Aorta (tissue), 5 donors: ENCODE measurements at regions not wholly inside any gene's neighbourhood (a gene's known extent, or its start where the extent isn't known, plus 50 kb on each side); places are given as distances from the start of the nearest gene placed in this dataset.

Source experiments
- ATAC-seq: fragments of 200-7000 bp; cut with Tn5 transposase; one replicate; pipeline ENCODE4 v1.9.1; 2022; ENCODE audit warnings: moderate library complexity; ENCODE audit not compliant: low FRiP score
- DNase-seq, 2 donors: peaks; one replicate each; pipeline ENCODE4 v3.0.0-alpha.2; 2020
- H3K27ac ChIP-seq, 2 donors: one replicate each; pipeline ENCODE4 v1.5.1; 2013; ENCODE audit warnings: low read length in 2 of 2, mild to moderate bottlenecking in 2 of 2, moderate library complexity in 2 of 2, control low read depth in 1 of 2, inconsistent platforms in 1 of 2, low read depth in 1 of 2
- H3K27me3 ChIP-seq, 2 donors: one replicate each; pipeline ENCODE4 v1.6.1; 2013; ENCODE audit warnings: control low read depth in 1 of 2, low read length in 1 of 2, mild to moderate bottlenecking in 1 of 2, moderate library complexity in 1 of 2; ENCODE audit not compliant: insufficient read depth in 2 of 2, control insufficient read depth in 1 of 2
- H3K36me3 ChIP-seq, 2 donors: one replicate each; pipeline ENCODE4 v1.6.1; 2013; ENCODE audit warnings: control low read depth in 1 of 2, low read length in 1 of 2, mild to moderate bottlenecking in 1 of 2; ENCODE audit not compliant: insufficient read depth in 2 of 2, control insufficient read depth in 1 of 2
- H3K4me1 ChIP-seq, 2 donors: one replicate each; pipeline ENCODE4 v1.6.1; 2013; ENCODE audit warnings: low read length in 2 of 2, control low read depth in 1 of 2, mild to moderate bottlenecking in 1 of 2, moderate library complexity in 1 of 2; ENCODE audit not compliant: insufficient read depth in 2 of 2, control insufficient read depth in 1 of 2
- H3K4me3 ChIP-seq, 2 donors: one replicate each; pipeline ENCODE4 v1.5.1; 2013; ENCODE audit warnings: low read length in 2 of 2, control low read depth in 1 of 2, mild to moderate bottlenecking in 1 of 2
- H3K9me3 ChIP-seq: one replicate; pipeline ENCODE4 v1.6.1; 2013; ENCODE audit warnings: mild to moderate bottlenecking, low read length; ENCODE audit not compliant: control insufficient read depth
- WGBS, 2 donors: extraction: QIAGEN DNeasy Blood & Tissue Kit; methylation state at CpG; one replicate each; pipeline ENCODE4 v1.1.7; 2013; 5-methylcytosine and 5-hydroxymethylcytosine counted together
- intact Hi-C, 2 donors: fragments of 100-400 bp; cut with DNase I; formaldehyde crosslinking; loops; one replicate each; pipeline versions ENCODE4 v1.14.2 to v1.15.0; 2022
- donor health status: healthy with polysubstance abuse.
- donor health status: Bipolar disorder and iron deficiency.
- donor health status: DM: no; HTN: no; CAD: no.
- donor health status: DM: no; HTN: no; CAD: no.
- donor health status: DM: yes; HTN: yes; CAD: no.

DNA sequence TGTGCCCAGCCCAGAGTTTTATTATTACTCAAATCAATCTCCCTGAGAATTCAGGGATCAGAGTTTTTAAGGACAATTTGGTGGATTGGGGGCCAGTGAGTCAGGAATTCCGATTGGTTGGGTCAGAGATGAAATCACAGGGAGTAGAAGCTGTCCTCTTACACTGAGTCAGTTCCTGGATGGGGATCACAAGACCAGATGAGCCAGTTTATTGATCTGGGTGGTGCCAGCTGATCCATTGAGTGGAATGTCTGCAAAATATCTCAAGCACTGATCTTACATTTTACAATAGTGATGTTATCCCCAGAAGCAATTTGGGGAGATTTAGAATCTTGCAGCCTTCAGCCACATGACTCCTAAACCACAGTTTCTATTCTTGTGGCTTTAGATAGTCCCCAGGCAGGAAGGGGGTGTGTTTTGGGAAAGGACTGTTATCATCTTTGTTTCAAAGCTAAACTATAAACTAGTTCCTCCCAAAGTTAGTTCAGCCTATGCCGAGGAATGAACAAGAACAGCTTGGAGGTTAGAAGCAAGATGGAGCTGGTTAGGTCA lies 89.1 kb upstream of the CNOT2 start:
- no peaks in the 10 kb centered on the region for H3K9me3 ChIP-seq
- WGBS, 2 donors: 87 to 90% methylated on average over 2 of the region's 2 CpGs
- DNase-seq: no peak
- H3K4me1 ChIP-seq: no peaks in the 10 kb centered on the region
- no peak overlapping the region for H3K4me3 ChIP-seq
- no peaks in the 10 kb centered on the region for H3K36me3 ChIP-seq
- intact Hi-C loops: no loop called here
- ATAC-seq: no peak
- H3K27me3 ChIP-seq: no peaks in the 10 kb centered on the region
- no peak overlapping the region for H3K27ac ChIP-seq

DNA sequence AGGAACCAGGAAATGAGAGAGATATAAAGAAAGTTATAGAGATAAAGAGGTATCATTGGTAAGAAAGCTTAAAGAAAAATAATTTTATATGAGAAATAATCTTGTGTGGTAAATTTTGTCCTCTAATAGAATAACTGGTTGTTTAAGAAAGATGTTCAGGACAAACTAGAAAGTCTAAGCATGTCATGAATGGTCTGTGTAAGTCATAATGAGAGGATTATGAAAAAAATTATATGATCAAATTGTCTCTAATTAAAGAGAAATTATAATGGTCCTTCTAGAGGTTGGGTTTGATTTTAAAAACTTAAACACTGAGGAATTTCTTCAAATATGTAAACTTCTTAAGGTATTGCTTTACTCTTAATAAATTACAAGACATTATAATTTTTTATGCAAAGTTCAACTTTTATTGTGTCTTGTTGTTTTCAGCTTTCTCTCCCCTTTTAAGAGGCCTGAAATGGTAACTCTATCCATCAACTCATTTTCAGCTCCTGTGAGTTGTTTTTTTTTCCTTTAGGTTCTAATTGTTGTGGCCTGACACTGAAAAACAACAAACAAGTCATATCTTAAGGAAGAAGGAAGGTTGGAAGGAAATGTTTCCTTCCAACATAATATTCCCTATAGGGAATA lies 88.2 kb upstream of the CNOT2 start:
- H3K4me1 ChIP-seq: no peaks in the 10 kb centered on the region
- H3K27me3 ChIP-seq: no peaks in the 10 kb centered on the region
- no peak overlapping the region for H3K4me3 ChIP-seq
- intact Hi-C loops: no loop called here
- no peaks in the 10 kb centered on the region for H3K9me3 ChIP-seq
- DNase-seq (no peak), ATAC-seq (no peak)
- no peak overlapping the region for H3K27ac ChIP-seq
- no peaks in the 10 kb centered on the region for H3K36me3 ChIP-seq

DNA sequence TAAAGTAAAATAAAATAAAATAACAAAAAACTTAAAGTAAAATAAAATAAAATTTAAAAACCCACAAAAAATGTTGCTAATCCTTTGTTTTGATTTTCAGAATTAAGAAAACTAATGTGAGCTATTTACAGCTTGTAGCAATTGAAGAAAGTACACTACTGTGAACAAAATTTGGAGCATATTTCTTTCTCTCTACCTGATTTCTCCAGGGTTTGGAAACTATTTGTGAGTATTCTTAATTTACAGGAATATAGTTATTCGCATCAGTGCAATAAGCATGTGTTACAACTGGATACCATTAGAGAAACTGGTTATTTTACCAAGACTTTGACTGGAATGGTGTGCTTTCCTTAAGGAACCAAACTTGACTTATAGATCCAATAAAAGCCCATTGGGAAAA lies 86.1 kb upstream of the CNOT2 start:
- Histone ChIP-seq H3K36me3 (no peaks in the 10 kb centered on the region), H3K27me3 (no peaks in the 10 kb centered on the region), H3K4me1 (no peaks in the 10 kb centered on the region), H3K9me3 (no peaks in the 10 kb centered on the region), H3K27ac (no peak overlapping the region), H3K4me3 (no peak overlapping the region)
- ATAC-seq (no peak), DNase-seq (no peak)
- 91 to 98% methylated on average over 1 of the region's 1 CpG for WGBS, 2 donors
- intact Hi-C loops: no loop called here

DNA sequence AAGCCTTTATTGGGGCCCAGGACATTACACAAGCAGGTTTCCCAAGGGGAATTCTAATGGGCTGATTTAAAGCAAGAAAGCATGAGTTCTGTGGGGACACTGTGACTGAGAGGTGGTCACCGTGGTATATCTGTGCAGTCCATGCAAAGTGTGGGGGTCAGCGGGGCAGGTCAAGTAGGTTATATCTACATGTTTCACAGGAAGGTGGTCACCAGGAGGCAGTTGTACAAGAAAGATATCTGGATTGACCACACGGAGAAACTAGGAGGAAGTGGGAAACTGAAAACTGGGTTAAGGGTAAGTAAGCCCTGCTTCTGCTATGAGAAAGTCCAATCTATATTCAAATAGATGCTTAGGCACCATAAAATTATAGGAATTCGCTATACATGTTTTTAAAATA lies 77.8 kb upstream of the CNOT2 start:
- no peaks in the 10 kb centered on the region for H3K27me3 ChIP-seq
- 88 to 92% methylated on average over 4 of the region's 4 CpGs for WGBS, 2 donors
- no peak overlapping the region for H3K27ac ChIP-seq
- no peaks in the 10 kb centered on the region for H3K9me3 ChIP-seq
- intact Hi-C loops: no loop called here
- DNase-seq: no peak
- no peaks in the 10 kb centered on the region for H3K4me1 ChIP-seq
- H3K4me3 ChIP-seq: no peak overlapping the region
- ATAC-seq: no peak
- H3K36me3 ChIP-seq: no peaks in the 10 kb centered on the region

DNA sequence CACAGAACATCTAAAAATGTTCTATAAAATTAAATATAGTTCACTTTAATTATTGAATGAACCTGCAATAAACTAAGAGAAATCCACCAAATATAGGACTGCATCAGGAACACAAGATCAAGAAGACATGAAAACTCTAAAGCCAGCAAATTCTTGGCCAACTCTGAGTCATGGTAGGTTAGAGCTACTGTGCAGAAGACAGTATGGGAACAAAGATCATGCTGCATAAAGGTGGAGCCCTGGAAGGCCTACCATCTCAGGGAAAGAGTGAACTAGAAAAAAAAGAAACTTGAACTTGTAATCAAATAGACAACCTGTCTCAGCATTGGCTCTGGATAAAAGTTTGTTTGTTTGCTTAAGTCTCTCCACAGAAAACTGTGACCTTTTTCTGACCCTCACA lies 66.9 kb upstream of the CNOT2 start:
- H3K4me3 ChIP-seq: no peak overlapping the region
- no peak for DNase-seq
- H3K27ac ChIP-seq: no peak overlapping the region
- no peaks in the 10 kb centered on the region for H3K4me1 ChIP-seq
- no peaks in the 10 kb centered on the region for H3K27me3 ChIP-seq
- intact Hi-C loops: no loop called here
- no peaks in the 10 kb centered on the region for H3K9me3 ChIP-seq
- no peak for ATAC-seq
- no peaks in the 10 kb centered on the region for H3K36me3 ChIP-seq

DNA sequence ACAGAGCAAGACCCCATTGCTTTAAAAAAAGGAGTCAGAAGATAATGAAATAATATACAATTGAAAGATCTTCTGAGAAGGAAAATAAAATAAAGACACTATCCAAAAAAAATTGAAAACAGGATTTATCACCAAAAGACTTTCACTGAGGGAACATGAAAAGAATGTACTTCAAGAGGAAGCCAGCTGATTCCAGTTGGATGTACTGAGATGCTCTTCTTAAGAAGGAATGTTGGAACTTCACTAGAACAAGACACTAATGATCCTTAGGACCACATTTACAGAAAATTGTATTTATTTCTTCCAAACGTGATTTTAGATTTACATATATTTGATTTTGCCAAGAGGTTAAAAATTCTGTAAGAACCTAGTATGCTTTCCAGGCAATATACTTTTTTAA lies 65.6 kb upstream of the CNOT2 start:
- intact Hi-C loops: no loop called here
- 34 to 39% methylated on average over 1 of the region's 1 CpG for WGBS, 2 donors
- DNase-seq (no peak), ATAC-seq (no peak)
- Histone ChIP-seq H3K4me1 (no peaks in the 10 kb centered on the region), H3K9me3 (no peaks in the 10 kb centered on the region), H3K36me3 (no peaks in the 10 kb centered on the region), H3K4me3 (no peak overlapping the region), H3K27me3 (no peaks in the 10 kb centered on the region), H3K27ac (no peak overlapping the region)

DNA sequence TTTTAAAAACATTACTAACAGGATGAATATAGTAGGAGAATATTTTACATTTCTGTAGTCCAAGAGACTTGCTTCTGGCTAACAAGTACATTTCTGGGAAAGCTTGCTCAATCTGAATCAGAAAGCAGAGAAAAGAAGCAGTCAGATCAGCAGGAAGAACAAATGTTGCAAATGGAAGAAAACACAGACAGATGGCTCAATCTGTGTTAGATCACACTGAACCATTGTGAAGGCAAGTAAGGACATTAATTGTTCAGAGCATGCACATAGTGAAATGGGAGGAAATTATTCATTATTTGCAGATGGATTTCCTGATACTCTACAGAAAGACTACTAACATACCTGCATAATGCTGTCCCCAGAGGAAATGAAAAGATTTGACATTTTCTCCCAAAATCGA lies 65.2 kb upstream of the CNOT2 start:
- 75 to 80% methylated on average over 1 of the region's 1 CpG for WGBS, 2 donors

DNA sequence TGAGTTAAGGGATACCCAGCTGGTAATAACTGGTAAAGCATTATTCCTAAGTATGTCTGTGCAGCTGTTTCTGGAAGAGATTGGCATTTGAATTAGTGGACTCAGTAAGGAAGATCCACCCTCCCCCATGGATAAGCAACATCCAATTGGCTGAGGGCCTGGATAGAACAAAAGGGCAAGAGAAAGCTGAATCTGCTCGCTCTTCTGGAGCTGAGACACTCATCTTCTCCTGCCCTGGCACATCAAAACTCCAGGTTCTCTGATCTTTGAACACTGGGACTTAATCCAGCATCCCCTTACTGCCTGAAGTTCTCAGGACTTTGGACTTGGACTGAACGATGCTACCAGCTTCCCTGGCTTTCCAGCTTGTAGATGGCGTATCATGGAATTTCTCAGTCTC lies 63.1 kb upstream of the CNOT2 start:
- no peaks in the 10 kb centered on the region for H3K27me3 ChIP-seq
- H3K9me3 ChIP-seq: no peaks in the 10 kb centered on the region
- H3K4me1 ChIP-seq: no peaks in the 10 kb centered on the region
- no peaks in the 10 kb centered on the region for H3K36me3 ChIP-seq
- intact Hi-C loops: no loop called here
- DNase-seq (no peak), ATAC-seq (no peak)
- no peak overlapping the region for H3K4me3 ChIP-seq
- WGBS, 2 donors: 88 to 89% methylated on average over 3 of the region's 3 CpGs
- H3K27ac ChIP-seq: no peak overlapping the region

More for the DNA sequence above, 65.2 kb upstream of the CNOT2 start:
- Histone ChIP-seq H3K4me3 (no peak overlapping the region), H3K27me3 (no peaks in the 10 kb centered on the region), H3K4me1 (no peaks in the 10 kb centered on the region), H3K9me3 (no peaks in the 10 kb centered on the region), H3K36me3 (no peaks in the 10 kb centered on the region), H3K27ac (no peak overlapping the region)
- intact Hi-C loops: no loop called here
- no peak for DNase-seq
- ATAC-seq: no peak

DNA sequence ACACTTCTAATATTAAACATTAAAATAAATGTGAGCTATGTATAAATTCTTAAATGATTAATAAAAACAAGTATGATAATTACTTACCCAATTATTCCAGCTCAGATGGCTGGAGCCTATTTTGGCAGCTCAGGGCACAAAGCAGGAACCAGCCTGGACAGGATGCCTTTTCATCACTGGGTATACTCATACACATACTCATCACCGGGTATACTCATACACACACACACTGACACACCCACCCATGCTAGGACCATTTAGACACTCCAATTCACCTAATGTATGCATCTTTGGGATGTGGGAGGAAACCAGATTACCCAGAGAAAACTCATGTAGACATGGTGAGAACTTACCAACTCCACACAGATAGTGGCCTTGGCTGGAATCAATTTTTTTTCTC lies 57.9 kb upstream of the CNOT2 start:
- Histone ChIP-seq H3K27ac (no peak overlapping the region), H3K27me3 (no peaks in the 10 kb centered on the region), H3K4me3 (no peak overlapping the region), H3K36me3 (no peaks in the 10 kb centered on the region), H3K9me3 (no peaks in the 10 kb centered on the region), H3K4me1 (no peaks in the 10 kb centered on the region)
- ATAC-seq (no peak), DNase-seq (no peak)
- WGBS, 2 donors: 92 to 95% methylated on average over 1 of the region's 1 CpG
- intact Hi-C loops: no loop called here
